H1 (cell line): ENCODE measurements at regions not wholly inside any gene's neighbourhood (a gene's known extent, or its start where the extent isn't known, plus 50 kb on each side); places are given as distances from the start of the nearest gene placed in this dataset.

Experiments used
- BCL11A ChIP-seq, 2 experiments: IDR thresholded peaks; one replicate each; pipeline ENCODE4 v1.6.1; 2011; ENCODE audit warnings: low read depth in 2 of 2, low read length in 2 of 2, mild to moderate bottlenecking in 2 of 2
- GTF2F1 ChIP-seq: IDR thresholded peaks from 2 replicates; pipeline ENCODE4 v1.6.1; 2012; ENCODE audit warnings: low read depth, low read length, improper control_type of control experiment, borderline replicate concordance
- KDM5A ChIP-seq: fragments of 200-600 bp; IDR thresholded peaks from 2 replicates; pipeline ENCODE4 v1.7.1; 2012; ENCODE audit warnings: mild to moderate bottlenecking, low read length, inconsistent platforms, mixed read lengths
- RNF2 ChIP-seq: fragments of 200-900, 300-1000 bp; sonication (generic); IDR thresholded peaks from 2 replicates; pipeline ENCODE4 v1.7.1; 2016; ENCODE audit warnings: borderline replicate concordance, low read depth, mild to moderate bottlenecking, antibody characterized with exemption, low read length; ENCODE audit not compliant: poor library complexity, severe bottlenecking; ENCODE audit errors: missing control alignments
- TEAD4 ChIP-seq: IDR thresholded peaks from 2 replicates; pipeline ENCODE4 v1.6.1; 2012; ENCODE audit warnings: low read depth, low read length, inconsistent platforms, mixed read lengths
- TF ChIP-seq, protein P1 (sequence below), 3 experiments: IDR thresholded peaks; 1 replicate in 2 of 3; 2 replicates in 1 of 3; pipeline versions ENCODE4 v1.5.1 to v1.6.1; 2011; ENCODE audit warnings: low read length in 3 of 3, mild to moderate bottlenecking in 3 of 3, inconsistent platforms in 2 of 3, low read depth in 1 of 3, moderate library complexity in 1 of 3; ENCODE audit not compliant: insufficient read depth in 1 of 3; ENCODE audit errors: control extremely low read depth in 1 of 3
- TF ChIP-seq, protein P2 (sequence below): IDR thresholded peaks from 2 replicates; pipeline ENCODE4 v1.6.1; 2012; ENCODE audit warnings: inconsistent platforms
- TF ChIP-seq, protein P3 (sequence below): IDR thresholded peaks from 2 replicates; pipeline ENCODE4 v1.6.1; 2011; ENCODE audit warnings: low read length, improper control_type of control experiment

DNA sequence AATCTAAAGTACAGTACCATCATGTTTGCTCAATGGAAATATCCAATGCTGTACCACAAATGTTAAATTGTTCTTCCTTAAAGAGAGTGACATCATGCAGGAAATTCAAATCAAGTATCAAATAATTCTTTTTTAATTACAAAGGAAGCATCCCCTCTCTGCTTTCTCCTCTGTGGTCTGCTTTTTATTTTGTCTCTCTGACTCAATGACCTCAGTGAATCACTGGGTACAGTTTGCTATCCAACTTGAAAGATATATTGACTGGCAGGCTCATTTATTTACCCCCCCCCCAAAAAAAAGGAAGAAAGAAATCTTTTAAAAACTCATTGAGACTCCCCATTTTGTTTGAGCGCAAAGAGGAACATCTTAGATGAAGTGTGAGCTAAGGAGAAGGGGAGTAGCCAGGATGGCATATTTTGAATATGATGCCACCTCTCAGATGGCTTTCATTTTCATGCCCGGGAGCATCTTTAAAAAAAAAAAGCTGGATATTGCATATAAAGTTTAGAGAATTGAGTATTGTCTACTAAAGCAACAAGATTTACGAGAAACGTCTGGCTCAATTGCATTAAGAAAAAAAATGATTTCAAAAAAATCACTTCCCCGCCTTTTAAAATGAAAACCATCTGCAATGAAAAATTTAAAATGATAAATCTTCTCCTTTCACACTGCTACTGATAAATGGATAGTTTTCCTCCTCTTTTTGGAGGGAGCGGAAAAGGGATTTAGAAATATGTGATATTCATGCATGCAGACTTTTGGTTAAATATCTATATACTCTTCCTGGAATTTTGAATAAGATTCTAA lies 307.1 kb upstream of the DPH6 start (continued):
- TF ChIP-seq TEAD4 (no peak), RNF2 (no peak), GTF2F1 (no peak), BCL11A (IDR thresholded peaks at IDR 0.05; ENCODE audit: low read depth in 2 of 2, low read length in 2 of 2) (no peak), KDM5A (no peak)
- TF ChIP-seq, protein P1, sequence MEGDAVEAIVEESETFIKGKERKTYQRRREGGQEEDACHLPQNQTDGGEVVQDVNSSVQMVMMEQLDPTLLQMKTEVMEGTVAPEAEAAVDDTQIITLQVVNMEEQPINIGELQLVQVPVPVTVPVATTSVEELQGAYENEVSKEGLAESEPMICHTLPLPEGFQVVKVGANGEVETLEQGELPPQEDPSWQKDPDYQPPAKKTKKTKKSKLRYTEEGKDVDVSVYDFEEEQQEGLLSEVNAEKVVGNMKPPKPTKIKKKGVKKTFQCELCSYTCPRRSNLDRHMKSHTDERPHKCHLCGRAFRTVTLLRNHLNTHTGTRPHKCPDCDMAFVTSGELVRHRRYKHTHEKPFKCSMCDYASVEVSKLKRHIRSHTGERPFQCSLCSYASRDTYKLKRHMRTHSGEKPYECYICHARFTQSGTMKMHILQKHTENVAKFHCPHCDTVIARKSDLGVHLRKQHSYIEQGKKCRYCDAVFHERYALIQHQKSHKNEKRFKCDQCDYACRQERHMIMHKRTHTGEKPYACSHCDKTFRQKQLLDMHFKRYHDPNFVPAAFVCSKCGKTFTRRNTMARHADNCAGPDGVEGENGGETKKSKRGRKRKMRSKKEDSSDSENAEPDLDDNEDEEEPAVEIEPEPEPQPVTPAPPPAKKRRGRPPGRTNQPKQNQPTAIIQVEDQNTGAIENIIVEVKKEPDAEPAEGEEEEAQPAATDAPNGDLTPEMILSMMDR (IDR thresholded peaks at IDR 0.05; ENCODE audit: control extremely low read depth in 1 of 3, insufficient read depth in 1 of 3, low read depth in 1 of 3, low read length in 3 of 3), result no peak
- TF ChIP-seq, protein P2, sequence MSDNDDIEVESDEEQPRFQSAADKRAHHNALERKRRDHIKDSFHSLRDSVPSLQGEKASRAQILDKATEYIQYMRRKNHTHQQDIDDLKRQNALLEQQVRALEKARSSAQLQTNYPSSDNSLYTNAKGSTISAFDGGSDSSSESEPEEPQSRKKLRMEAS, result no peak
- TF ChIP-seq, protein P3, sequence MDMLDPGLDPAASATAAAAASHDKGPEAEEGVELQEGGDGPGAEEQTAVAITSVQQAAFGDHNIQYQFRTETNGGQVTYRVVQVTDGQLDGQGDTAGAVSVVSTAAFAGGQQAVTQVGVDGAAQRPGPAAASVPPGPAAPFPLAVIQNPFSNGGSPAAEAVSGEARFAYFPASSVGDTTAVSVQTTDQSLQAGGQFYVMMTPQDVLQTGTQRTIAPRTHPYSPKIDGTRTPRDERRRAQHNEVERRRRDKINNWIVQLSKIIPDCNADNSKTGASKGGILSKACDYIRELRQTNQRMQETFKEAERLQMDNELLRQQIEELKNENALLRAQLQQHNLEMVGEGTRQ, result no peak
